ENCODE measurements at regions not wholly inside any gene's neighbourhood (a gene's known extent, or its start where the extent isn't known, plus 50 kb on each side); places are given as distances from the start of the nearest gene placed in this dataset.

- no peak for ATAC-seq (ENCODE audit: insufficient read depth, low read depth)
- H3K27me3 ChIP-seq (ENCODE audit: insufficient read depth, low read length, poor library complexity) = no peaks in the 10 kb centered on the region
- no peaks in the 10 kb centered on the region for H3K79me2 ChIP-seq (ENCODE audit: insufficient read depth, low read length)
- no peak overlapping the region for H3K27ac ChIP-seq (ENCODE audit: low read length)
- no peaks in the 10 kb centered on the region for H3K36me3 ChIP-seq (ENCODE audit: insufficient read depth, low read length)
- no peaks in the 10 kb centered on the region for H3K9me3 ChIP-seq (ENCODE audit: insufficient read depth, low read length, severe bottlenecking)
- TF ChIP-seq EZH2 (IDR thresholded peaks at IDR 0.05; ENCODE audit: borderline replicate concordance, low read depth, low read length, severe bottlenecking) (no peak), CTCF (IDR thresholded peaks at IDR 0.05; ENCODE audit: borderline replicate concordance, extremely low read depth, low read length, poor library complexity, severe bottlenecking) (no peak)
- H3K4me1 ChIP-seq (ENCODE audit: insufficient read depth, low read length) = no peaks in the 10 kb centered on the region
- H3K9ac ChIP-seq (ENCODE audit: low read depth, low read length) = no peak overlapping the region
- no peaks in the 10 kb centered on the region for H4K20me1 ChIP-seq (ENCODE audit: insufficient read depth, low read length)
- no peak overlapping the region for H3K4me2 ChIP-seq (ENCODE audit: insufficient read depth, low read length)
- no peak overlapping the region for H3K4me3 ChIP-seq (ENCODE audit: low read depth in 1 of 2, low read length in 2 of 2)
- no peak overlapping the region for H2AFZ ChIP-seq (ENCODE audit: low read depth, low read length)
- no peak for DNase-seq
Observed at GRCh38 chr4:160212078-160212477, 1109.2 kb downstream of the RAPGEF2 start.

- H4K20me1 ChIP-seq (ENCODE audit: insufficient read depth, low read length) = no peaks in the 10 kb centered on the region
- H3K36me3 ChIP-seq (ENCODE audit: insufficient read depth, low read length) = no peaks in the 10 kb centered on the region
- H3K4me1 ChIP-seq (ENCODE audit: insufficient read depth, low read length) = no peaks in the 10 kb centered on the region
- no peak for TF ChIP-seq EZH2 (IDR thresholded peaks at IDR 0.05; ENCODE audit: borderline replicate concordance, low read depth, low read length, severe bottlenecking)
- TF ChIP-seq CTCF (IDR thresholded peaks at IDR 0.05; ENCODE audit: borderline replicate concordance, extremely low read depth, low read length, poor library complexity, severe bottlenecking) = no peak
- H2AFZ ChIP-seq (ENCODE audit: low read depth, low read length) = no peak overlapping the region
- no peak overlapping the region for H3K9ac ChIP-seq (ENCODE audit: low read depth, low read length)
- H3K4me2 ChIP-seq (ENCODE audit: insufficient read depth, low read length) = no peak overlapping the region
- H3K9me3 ChIP-seq (ENCODE audit: insufficient read depth, low read length, severe bottlenecking) = no peaks in the 10 kb centered on the region
- H3K27me3 ChIP-seq (ENCODE audit: insufficient read depth, low read length, poor library complexity) = no peaks in the 10 kb centered on the region
- H3K79me2 ChIP-seq (ENCODE audit: insufficient read depth, low read length) = no peaks in the 10 kb centered on the region
- ATAC-seq (ENCODE audit: insufficient read depth, low read depth) (no peak), DNase-seq (no peak)
- H3K27ac ChIP-seq (ENCODE audit: low read length) = no peak overlapping the region
- no peak overlapping the region for H3K4me3 ChIP-seq (ENCODE audit: low read depth in 1 of 2, low read length in 2 of 2)
Observed at GRCh38 chr4:160213366-160213765, 1110.5 kb downstream of the RAPGEF2 start.

- Histone ChIP-seq H3K4me2 (ENCODE audit: insufficient read depth, low read length) (no peak overlapping the region), H3K27ac (ENCODE audit: low read length) (no peak overlapping the region), H3K9ac (ENCODE audit: low read depth, low read length) (no peak overlapping the region), H3K36me3 (ENCODE audit: insufficient read depth, low read length) (no peaks in the 10 kb centered on the region), H2AFZ (ENCODE audit: low read depth, low read length) (no peak overlapping the region), H3K27me3 (ENCODE audit: insufficient read depth, low read length, poor library complexity) (no peaks in the 10 kb centered on the region), H3K4me3 (ENCODE audit: low read depth in 1 of 2, low read length in 2 of 2) (no peak overlapping the region), H3K9me3 (ENCODE audit: insufficient read depth, low read length, severe bottlenecking) (peaks cover 3% of the 10 kb centered on the region), H3K79me2 (ENCODE audit: insufficient read depth, low read length) (no peaks in the 10 kb centered on the region), H3K4me1 (ENCODE audit: insufficient read depth, low read length) (no peaks in the 10 kb centered on the region), H4K20me1 (ENCODE audit: insufficient read depth, low read length) (no peaks in the 10 kb centered on the region)
- TF ChIP-seq CTCF (IDR thresholded peaks at IDR 0.05; ENCODE audit: borderline replicate concordance, extremely low read depth, low read length, poor library complexity, severe bottlenecking) (no peak), EZH2 (IDR thresholded peaks at IDR 0.05; ENCODE audit: borderline replicate concordance, low read depth, low read length, severe bottlenecking) (no peak)
- ATAC-seq (ENCODE audit: insufficient read depth, low read depth) (no peak), DNase-seq (no peak)
Observed at GRCh38 chr4:160217352-160217751, 1114.5 kb downstream of the RAPGEF2 start.

- Histone ChIP-seq H2AFZ (ENCODE audit: low read depth, low read length) (no peak overlapping the region), H3K9ac (ENCODE audit: low read depth, low read length) (no peak overlapping the region), H4K20me1 (ENCODE audit: insufficient read depth, low read length) (no peaks in the 10 kb centered on the region), H3K79me2 (ENCODE audit: insufficient read depth, low read length) (no peaks in the 10 kb centered on the region), H3K4me2 (ENCODE audit: insufficient read depth, low read length) (no peak overlapping the region), H3K36me3 (ENCODE audit: insufficient read depth, low read length) (no peaks in the 10 kb centered on the region), H3K9me3 (ENCODE audit: insufficient read depth, low read length, severe bottlenecking) (peaks cover 10% of the 10 kb centered on the region), H3K4me1 (ENCODE audit: insufficient read depth, low read length) (no peaks in the 10 kb centered on the region), H3K27me3 (ENCODE audit: insufficient read depth, low read length, poor library complexity) (no peaks in the 10 kb centered on the region), H3K4me3 (ENCODE audit: low read depth in 1 of 2, low read length in 2 of 2) (no peak overlapping the region), H3K27ac (ENCODE audit: low read length) (no peak overlapping the region)
- TF ChIP-seq CTCF (IDR thresholded peaks at IDR 0.05; ENCODE audit: borderline replicate concordance, extremely low read depth, low read length, poor library complexity, severe bottlenecking) = no peak
- no peak for TF ChIP-seq EZH2 (IDR thresholded peaks at IDR 0.05; ENCODE audit: borderline replicate concordance, low read depth, low read length, severe bottlenecking)
- no peak for ATAC-seq (ENCODE audit: insufficient read depth, low read depth)
- DNase-seq = no peak
Observed at GRCh38 chr4:160224049-160224448, 1121.2 kb downstream of the RAPGEF2 start.
